ENCODE measurements at regions not wholly inside any gene's neighbourhood (a gene's known extent, or its start where the extent isn't known, plus 50 kb on each side); places are given as distances from the start of the nearest gene placed in this dataset.

DNA sequence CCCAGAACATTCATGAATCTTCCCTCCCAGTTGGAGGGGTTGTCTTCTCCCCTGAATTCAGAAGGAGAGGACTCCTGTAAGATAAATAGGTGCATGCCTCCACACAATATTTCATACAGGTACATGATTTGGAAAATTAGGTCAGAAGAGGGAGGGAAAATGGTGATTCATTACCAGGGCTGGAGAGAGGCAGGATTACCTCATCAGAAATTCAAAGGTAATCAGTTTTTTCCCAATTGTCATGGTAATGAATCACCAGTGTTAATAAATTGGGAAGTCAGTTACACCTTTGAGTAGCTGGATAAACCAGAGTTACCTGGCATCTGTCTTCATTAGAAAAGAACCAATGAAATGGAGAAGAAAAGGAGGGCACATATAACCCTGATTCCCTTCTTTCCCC is 128.5 kb downstream of the EN1 start:
- DNase-seq (ENCODE audit: low spot score): no peak
- H3K27ac ChIP-seq (ENCODE audit: low read depth, low read length, poor library complexity, severe bottlenecking): no peak overlapping the region
- no peaks in the 10 kb centered on the region for H3K4me1 ChIP-seq (ENCODE audit: insufficient read depth, low read length, poor library complexity, severe bottlenecking)
- TF ChIP-seq EZH2 (IDR thresholded peaks at IDR 0.05; ENCODE audit: borderline replicate concordance, low read depth, low read length, poor library complexity, severe bottlenecking): no peak
- TF ChIP-seq, protein P1, sequence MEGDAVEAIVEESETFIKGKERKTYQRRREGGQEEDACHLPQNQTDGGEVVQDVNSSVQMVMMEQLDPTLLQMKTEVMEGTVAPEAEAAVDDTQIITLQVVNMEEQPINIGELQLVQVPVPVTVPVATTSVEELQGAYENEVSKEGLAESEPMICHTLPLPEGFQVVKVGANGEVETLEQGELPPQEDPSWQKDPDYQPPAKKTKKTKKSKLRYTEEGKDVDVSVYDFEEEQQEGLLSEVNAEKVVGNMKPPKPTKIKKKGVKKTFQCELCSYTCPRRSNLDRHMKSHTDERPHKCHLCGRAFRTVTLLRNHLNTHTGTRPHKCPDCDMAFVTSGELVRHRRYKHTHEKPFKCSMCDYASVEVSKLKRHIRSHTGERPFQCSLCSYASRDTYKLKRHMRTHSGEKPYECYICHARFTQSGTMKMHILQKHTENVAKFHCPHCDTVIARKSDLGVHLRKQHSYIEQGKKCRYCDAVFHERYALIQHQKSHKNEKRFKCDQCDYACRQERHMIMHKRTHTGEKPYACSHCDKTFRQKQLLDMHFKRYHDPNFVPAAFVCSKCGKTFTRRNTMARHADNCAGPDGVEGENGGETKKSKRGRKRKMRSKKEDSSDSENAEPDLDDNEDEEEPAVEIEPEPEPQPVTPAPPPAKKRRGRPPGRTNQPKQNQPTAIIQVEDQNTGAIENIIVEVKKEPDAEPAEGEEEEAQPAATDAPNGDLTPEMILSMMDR (conservative IDR thresholded peaks at IDR 0.05; ENCODE audit: low read depth, low read length): no peak
- CTCF ChIA-PET: no interaction called here
- intact Hi-C loops (cut with micrococcal nuclease; ENCODE audit: unreplicated experiment): no loop called here
- BruUV-seq (replicated peaks): no TSS peak
- no peaks in the 10 kb centered on the region for H3K36me3 ChIP-seq (ENCODE audit: insufficient read depth, low read length, poor library complexity, severe bottlenecking)
- no peak overlapping the region for H3K4me3 ChIP-seq (ENCODE audit: low read depth, low read length, poor library complexity, severe bottlenecking)
- H3K27me3 ChIP-seq (replicated peaks; ENCODE audit: insufficient read depth, low read depth, low read length, poor library complexity): peaks cover 4% of the 10 kb centered on the region
- no peaks in the 10 kb centered on the region for H3K9me3 ChIP-seq (ENCODE audit: low read depth, low read length, poor library complexity, severe bottlenecking)
- POLR2A ChIA-PET (ENCODE audit: low non-redundant PET): no interaction called here

DNA sequence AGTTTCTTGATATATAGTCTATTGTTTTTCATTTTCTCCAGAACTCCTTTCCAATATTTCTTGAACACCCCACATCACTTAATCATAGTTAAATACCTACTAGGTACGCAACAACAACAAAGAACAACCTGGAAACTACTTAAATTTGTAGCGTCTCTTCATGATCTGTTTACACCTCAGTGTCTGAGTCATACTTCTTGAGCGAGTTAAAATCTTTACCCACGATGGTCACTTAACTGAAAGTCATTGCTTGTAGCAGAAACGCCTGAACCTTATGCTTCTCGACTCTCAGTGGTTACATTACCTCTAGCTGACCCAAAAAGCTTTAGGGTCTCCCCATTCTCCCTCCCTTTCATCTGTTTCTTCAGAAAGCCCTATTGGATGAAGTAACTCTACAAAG is 131.3 kb downstream of the EN1 start:
- no TSS peak for BruUV-seq (replicated peaks)

DNA sequence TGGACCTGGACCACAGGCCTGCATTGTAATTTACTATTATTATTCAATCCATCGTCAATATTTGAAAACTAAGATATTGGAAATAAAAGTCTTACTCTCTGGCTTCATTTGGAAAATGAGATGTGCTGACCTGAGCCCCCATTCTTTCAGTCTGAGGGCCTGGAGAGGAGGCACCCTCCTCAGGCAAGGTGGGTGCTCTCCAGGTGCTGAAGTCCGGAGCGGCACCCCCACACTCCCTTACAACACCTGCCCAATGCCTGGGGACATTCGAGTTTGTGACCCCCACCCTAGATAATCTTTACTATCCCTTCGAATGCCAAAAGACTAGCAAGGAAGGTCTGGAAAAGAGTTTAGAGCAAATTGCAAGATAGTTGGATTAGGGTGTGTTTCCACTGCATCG is 133.3 kb downstream of the EN1 start:
- Histone ChIP-seq H3K36me3 (ENCODE audit: insufficient read depth, low read length, poor library complexity, severe bottlenecking) (no peaks in the 10 kb centered on the region), H3K4me1 (ENCODE audit: insufficient read depth, low read length, poor library complexity, severe bottlenecking) (no peaks in the 10 kb centered on the region), H3K9me3 (ENCODE audit: low read depth, low read length, poor library complexity, severe bottlenecking) (no peaks in the 10 kb centered on the region), H3K27ac (ENCODE audit: low read depth, low read length, poor library complexity, severe bottlenecking) (no peak overlapping the region), H3K27me3 (replicated peaks; ENCODE audit: insufficient read depth, low read depth, low read length, poor library complexity) (no peaks in the 10 kb centered on the region), H3K4me3 (ENCODE audit: low read depth, low read length, poor library complexity, severe bottlenecking) (no peak overlapping the region)
- ChIA-PET POLR2A (ENCODE audit: low non-redundant PET) (no interaction called here), CTCF (no interaction called here)
- intact Hi-C loops (cut with micrococcal nuclease; ENCODE audit: unreplicated experiment): no loop called here
- TF ChIP-seq, protein P1 (conservative IDR thresholded peaks at IDR 0.05; ENCODE audit: low read depth, low read length): no peak
- TF ChIP-seq EZH2 (IDR thresholded peaks at IDR 0.05; ENCODE audit: borderline replicate concordance, low read depth, low read length, poor library complexity, severe bottlenecking): no peak
- DNase-seq (ENCODE audit: low spot score): no peak
- BruUV-seq (replicated peaks): no TSS peak

More for the DNA sequence above, 131.3 kb downstream of the EN1 start:
- H3K27me3 ChIP-seq (replicated peaks; ENCODE audit: insufficient read depth, low read depth, low read length, poor library complexity): no peaks in the 10 kb centered on the region
- H3K4me1 ChIP-seq (ENCODE audit: insufficient read depth, low read length, poor library complexity, severe bottlenecking): no peaks in the 10 kb centered on the region
- no peak overlapping the region for H3K4me3 ChIP-seq (ENCODE audit: low read depth, low read length, poor library complexity, severe bottlenecking)
- H3K36me3 ChIP-seq (ENCODE audit: insufficient read depth, low read length, poor library complexity, severe bottlenecking): no peaks in the 10 kb centered on the region
- H3K9me3 ChIP-seq (ENCODE audit: low read depth, low read length, poor library complexity, severe bottlenecking): no peaks in the 10 kb centered on the region
- no peak overlapping the region for H3K27ac ChIP-seq (ENCODE audit: low read depth, low read length, poor library complexity, severe bottlenecking)
- TF ChIP-seq, protein P1 (conservative IDR thresholded peaks at IDR 0.05; ENCODE audit: low read depth, low read length): no peak
- no peak for TF ChIP-seq EZH2 (IDR thresholded peaks at IDR 0.05; ENCODE audit: borderline replicate concordance, low read depth, low read length, poor library complexity, severe bottlenecking)
- ChIA-PET POLR2A (ENCODE audit: low non-redundant PET) (no interaction called here), CTCF (no interaction called here)
- intact Hi-C loops (cut with micrococcal nuclease; ENCODE audit: unreplicated experiment): no loop called here
- no peak for DNase-seq (ENCODE audit: low spot score)

Measured in A673 (cell line).